Neural cell (in vitro differentiated cells): ENCODE measurements at regions not wholly inside any gene's neighbourhood (a gene's known extent, or its start where the extent isn't known, plus 50 kb on each side); places are given as distances from the start of the nearest gene placed in this dataset.
A peak's percentile ranks its signal among the peaks of the same experiment; 100 is the strongest.

ENCODE experiments used
- H2AFZ ChIP-seq: fragments of 200-600, 300-800 bp; sonication (generic), shearing (Covaris generic); 2 replicates; pipeline ENCODE4 v1.6.0; 2014; ENCODE audit warnings: low read depth, mild to moderate bottlenecking, antibody characterized with exemption, low read length, moderate library complexity
- H3F3A ChIP-seq: fragments of 200-600 bp; shearing (Covaris generic); 2 replicates; pipeline ENCODE4 v1.6.1; 2016; ENCODE audit warnings: mild to moderate bottlenecking, moderate library complexity, mixed read lengths, antibody characterized with exemption, low read length; ENCODE audit not compliant: insufficient read depth, poor library complexity, severe bottlenecking
- H3K27ac ChIP-seq: fragments of 200-600, 300-800 bp; sonication (generic), shearing (Covaris generic); 2 replicates; pipeline ENCODE4 v1.5.1; 2014; ENCODE audit warnings: mild to moderate bottlenecking, low read length, moderate library complexity
- H3K27me3 ChIP-seq: fragments of 300-800, 200-600 bp; sonication (generic), shearing (Covaris generic); 2 replicates; pipeline ENCODE4 v1.6.0; 2014; ENCODE audit warnings: mild to moderate bottlenecking, low read depth, low read length, moderate library complexity; ENCODE audit not compliant: insufficient read depth
- H3K36me3 ChIP-seq: fragments of 300-800, 200-600 bp; sonication (generic), shearing (Covaris generic); 2 replicates; pipeline ENCODE4 v1.5.1; 2014; ENCODE audit warnings: mild to moderate bottlenecking, antibody characterized with exemption, low read length, moderate library complexity; ENCODE audit not compliant: insufficient read depth
- H3K4me2 ChIP-seq: fragments of 300-800, 200-600 bp; sonication (generic), shearing (Covaris generic); 2 replicates; pipeline ENCODE4 v1.6.0; 2014; ENCODE audit warnings: mild to moderate bottlenecking, low read length
- H3K4me3 ChIP-seq: fragments of 300-800, 200-600 bp; sonication (generic), shearing (Covaris generic); 2 replicates; pipeline ENCODE4 v1.5.1; 2014; ENCODE audit warnings: mild to moderate bottlenecking, low read length, moderate library complexity
- H3K79me2 ChIP-seq: fragments of 200-600 bp; shearing (Covaris generic); replicated peaks from 2 replicates; pipeline ENCODE4 v1.6.0; 2014; ENCODE audit warnings: mild to moderate bottlenecking, low read length, moderate library complexity; ENCODE audit not compliant: insufficient read depth
- H3K9ac ChIP-seq: fragments of 300-800, 200-600 bp; sonication (generic), shearing (Covaris generic); 2 replicates; pipeline ENCODE4 v1.6.1; 2016; ENCODE audit warnings: mild to moderate bottlenecking, low read length, mixed read lengths
- H3K9me2 ChIP-seq: fragments of 200-600 bp; shearing (Covaris generic); 2 replicates; pipeline ENCODE4 v1.6.1; 2016; ENCODE audit warnings: mild to moderate bottlenecking, low read length, mixed read lengths; ENCODE audit not compliant: insufficient read depth
- H3K9me3 ChIP-seq: fragments of 200-600, 300-800 bp; sonication (generic), shearing (Covaris generic); 2 replicates; pipeline ENCODE4 v1.6.1; 2016; ENCODE audit warnings: mild to moderate bottlenecking, mixed run types, low read length, moderate library complexity, mixed read lengths
- H4K20me1 ChIP-seq: fragments of 200-600 bp; shearing (Covaris generic); 2 replicates; pipeline ENCODE4 v1.6.1; 2016; ENCODE audit warnings: mild to moderate bottlenecking, mixed run types; ENCODE audit not compliant: insufficient read depth
- EP300 ChIP-seq: fragments of 450-650 bp; conservative IDR thresholded peaks from 2 replicates; pipeline ENCODE4 v1.6.1; 2014; ENCODE audit warnings: antibody characterized with exemption, mild to moderate bottlenecking, moderate library complexity; ENCODE audit not compliant: poor library complexity, severe bottlenecking
- EZH2 ChIP-seq: fragments of 200-600, 300-800 bp; shearing (Covaris generic), sonication (generic); IDR thresholded peaks from 2 replicates; pipeline ENCODE4 v1.6.1; 2014; ENCODE audit warnings: antibody characterized with exemption, low read length, borderline replicate concordance, mild to moderate bottlenecking; ENCODE audit not compliant: insufficient read depth, poor library complexity, severe bottlenecking
- MXI1 ChIP-seq: fragments of 450-650 bp; conservative IDR thresholded peaks from 2 replicates; pipeline ENCODE4 v1.6.1; 2014; ENCODE audit warnings: antibody characterized with exemption, mild to moderate bottlenecking; ENCODE audit not compliant: poor library complexity, severe bottlenecking
- POLR2AphosphoS5 ChIP-seq: IDR thresholded peaks from 2 replicates; pipeline ENCODE4 v1.6.1; 2012
- RAD21 ChIP-seq: fragments of 450-650 bp; conservative IDR thresholded peaks from 2 replicates; pipeline ENCODE4 v1.6.1; 2014; ENCODE audit warnings: antibody characterized with exemption, mild to moderate bottlenecking, moderate library complexity
- SMC3 ChIP-seq: fragments of 450-650 bp; conservative IDR thresholded peaks from 2 replicates; pipeline ENCODE4 v1.6.1; 2014; ENCODE audit warnings: antibody characterized with exemption, mild to moderate bottlenecking, moderate library complexity; ENCODE audit not compliant: poor library complexity
- TAF1 ChIP-seq: IDR thresholded peaks from 2 replicates; pipeline ENCODE4 v1.6.1; 2012; ENCODE audit warnings: low read depth
- TF ChIP-seq, protein P1 (sequence below): IDR thresholded peaks from 2 replicates; pipeline ENCODE4 v1.6.1; 2012; ENCODE audit warnings: borderline replicate concordance
- TF ChIP-seq, protein P2 (sequence below): fragments of 450-650 bp; IDR thresholded peaks from 2 replicates; pipeline ENCODE4 v1.5.1; 2014; ENCODE audit warnings: antibody characterized with exemption, mild to moderate bottlenecking, moderate library complexity; ENCODE audit not compliant: poor library complexity, severe bottlenecking

DNA sequence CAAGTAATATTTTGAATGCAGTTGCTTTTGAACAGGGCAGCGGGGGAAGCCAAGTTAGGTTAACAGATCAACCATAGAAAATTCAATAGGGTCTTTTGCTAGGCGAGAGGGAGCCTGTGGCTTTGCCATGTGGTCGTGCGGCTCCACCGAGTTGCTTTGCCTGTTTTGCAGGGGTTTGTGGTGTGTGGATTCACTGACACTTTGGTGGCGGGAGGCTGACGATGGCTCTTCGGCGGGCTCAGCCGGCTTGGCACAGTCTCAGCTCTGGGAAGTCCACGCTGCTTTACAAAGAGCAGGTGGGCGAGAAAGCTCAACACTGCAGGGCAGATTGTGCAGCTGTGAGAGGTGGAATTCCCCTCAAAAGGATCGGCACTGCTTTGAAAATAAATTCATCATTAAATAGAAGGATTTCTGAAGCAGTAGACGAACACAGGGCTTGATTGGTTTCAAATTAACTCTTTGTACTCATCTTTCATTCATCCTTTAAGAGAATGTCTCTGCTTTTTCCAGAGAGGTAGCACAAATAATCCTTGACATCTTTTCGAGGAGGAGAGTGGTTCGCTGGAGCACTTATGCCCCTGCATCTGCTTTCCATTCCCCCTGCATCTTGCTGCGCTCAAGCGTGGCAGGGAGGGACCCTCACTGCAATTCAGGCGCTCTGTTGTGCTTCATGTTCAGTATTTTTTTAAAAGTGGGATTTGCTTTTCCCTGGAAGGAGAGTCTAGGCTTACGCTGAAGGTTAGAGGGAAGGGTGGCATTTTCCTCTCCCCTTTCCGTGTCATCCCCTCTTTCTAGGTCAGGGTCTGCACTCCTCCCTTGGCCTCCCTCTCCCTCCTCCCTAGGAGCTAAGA is 201.8 kb upstream of the LEF1 start:
- H3K9ac ChIP-seq: no peak overlapping the region
- H4K20me1 ChIP-seq: no peaks in the 10 kb centered on the region
- H3K9me3 ChIP-seq: no peaks in the 10 kb centered on the region
- H3K4me3 ChIP-seq: no peak overlapping the region
- H3K9me2 ChIP-seq: no peaks in the 10 kb centered on the region
- no peaks in the 10 kb centered on the region for H3F3A ChIP-seq
- H3K36me3 ChIP-seq: no peaks in the 10 kb centered on the region
- H3K79me2 ChIP-seq: no peaks in the 10 kb centered on the region
- H3K27me3 ChIP-seq: no peaks in the 10 kb centered on the region
- H2AFZ ChIP-seq: no peak overlapping the region
- H3K4me2 ChIP-seq: no peak overlapping the region
- H3K27ac ChIP-seq: no peak overlapping the region
- TF ChIP-seq, protein P1, sequence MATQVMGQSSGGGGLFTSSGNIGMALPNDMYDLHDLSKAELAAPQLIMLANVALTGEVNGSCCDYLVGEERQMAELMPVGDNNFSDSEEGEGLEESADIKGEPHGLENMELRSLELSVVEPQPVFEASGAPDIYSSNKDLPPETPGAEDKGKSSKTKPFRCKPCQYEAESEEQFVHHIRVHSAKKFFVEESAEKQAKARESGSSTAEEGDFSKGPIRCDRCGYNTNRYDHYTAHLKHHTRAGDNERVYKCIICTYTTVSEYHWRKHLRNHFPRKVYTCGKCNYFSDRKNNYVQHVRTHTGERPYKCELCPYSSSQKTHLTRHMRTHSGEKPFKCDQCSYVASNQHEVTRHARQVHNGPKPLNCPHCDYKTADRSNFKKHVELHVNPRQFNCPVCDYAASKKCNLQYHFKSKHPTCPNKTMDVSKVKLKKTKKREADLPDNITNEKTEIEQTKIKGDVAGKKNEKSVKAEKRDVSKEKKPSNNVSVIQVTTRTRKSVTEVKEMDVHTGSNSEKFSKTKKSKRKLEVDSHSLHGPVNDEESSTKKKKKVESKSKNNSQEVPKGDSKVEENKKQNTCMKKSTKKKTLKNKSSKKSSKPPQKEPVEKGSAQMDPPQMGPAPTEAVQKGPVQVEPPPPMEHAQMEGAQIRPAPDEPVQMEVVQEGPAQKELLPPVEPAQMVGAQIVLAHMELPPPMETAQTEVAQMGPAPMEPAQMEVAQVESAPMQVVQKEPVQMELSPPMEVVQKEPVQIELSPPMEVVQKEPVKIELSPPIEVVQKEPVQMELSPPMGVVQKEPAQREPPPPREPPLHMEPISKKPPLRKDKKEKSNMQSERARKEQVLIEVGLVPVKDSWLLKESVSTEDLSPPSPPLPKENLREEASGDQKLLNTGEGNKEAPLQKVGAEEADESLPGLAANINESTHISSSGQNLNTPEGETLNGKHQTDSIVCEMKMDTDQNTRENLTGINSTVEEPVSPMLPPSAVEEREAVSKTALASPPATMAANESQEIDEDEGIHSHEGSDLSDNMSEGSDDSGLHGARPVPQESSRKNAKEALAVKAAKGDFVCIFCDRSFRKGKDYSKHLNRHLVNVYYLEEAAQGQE: peak; percentile 34
- TF ChIP-seq EZH2: no peak
- TF ChIP-seq, protein P2, sequence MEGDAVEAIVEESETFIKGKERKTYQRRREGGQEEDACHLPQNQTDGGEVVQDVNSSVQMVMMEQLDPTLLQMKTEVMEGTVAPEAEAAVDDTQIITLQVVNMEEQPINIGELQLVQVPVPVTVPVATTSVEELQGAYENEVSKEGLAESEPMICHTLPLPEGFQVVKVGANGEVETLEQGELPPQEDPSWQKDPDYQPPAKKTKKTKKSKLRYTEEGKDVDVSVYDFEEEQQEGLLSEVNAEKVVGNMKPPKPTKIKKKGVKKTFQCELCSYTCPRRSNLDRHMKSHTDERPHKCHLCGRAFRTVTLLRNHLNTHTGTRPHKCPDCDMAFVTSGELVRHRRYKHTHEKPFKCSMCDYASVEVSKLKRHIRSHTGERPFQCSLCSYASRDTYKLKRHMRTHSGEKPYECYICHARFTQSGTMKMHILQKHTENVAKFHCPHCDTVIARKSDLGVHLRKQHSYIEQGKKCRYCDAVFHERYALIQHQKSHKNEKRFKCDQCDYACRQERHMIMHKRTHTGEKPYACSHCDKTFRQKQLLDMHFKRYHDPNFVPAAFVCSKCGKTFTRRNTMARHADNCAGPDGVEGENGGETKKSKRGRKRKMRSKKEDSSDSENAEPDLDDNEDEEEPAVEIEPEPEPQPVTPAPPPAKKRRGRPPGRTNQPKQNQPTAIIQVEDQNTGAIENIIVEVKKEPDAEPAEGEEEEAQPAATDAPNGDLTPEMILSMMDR: no peak

DNA sequence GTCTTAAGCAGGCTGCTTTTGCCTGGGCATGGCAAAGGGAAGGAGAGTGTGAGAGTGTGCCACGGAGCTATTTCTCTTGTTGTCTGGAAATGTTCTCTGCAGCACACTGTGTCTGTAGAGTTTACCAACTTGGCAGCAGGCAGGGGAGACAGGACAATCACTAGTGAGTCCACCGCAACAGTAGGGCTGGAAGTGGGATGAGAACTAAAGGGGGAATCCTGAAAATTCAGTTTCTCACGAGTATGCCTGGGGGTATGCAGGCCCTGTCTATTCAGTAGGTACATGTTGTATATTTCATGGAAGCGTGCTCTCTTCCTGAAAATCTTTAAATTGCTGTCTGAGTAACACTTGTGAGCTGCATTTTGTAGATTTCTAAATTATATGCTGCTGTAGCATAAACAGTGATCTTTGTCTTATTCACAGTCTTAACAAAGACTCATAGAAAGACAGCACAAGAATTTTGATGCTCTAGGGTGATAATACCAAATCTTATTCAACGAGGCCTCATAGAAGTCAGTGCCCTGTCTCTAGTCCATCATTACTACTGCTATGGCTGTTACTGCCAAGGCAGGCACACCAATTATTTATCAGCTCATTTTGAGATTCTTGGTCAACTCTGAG is 200.4 kb upstream of the LEF1 start:
- no peak overlapping the region for H3K27ac ChIP-seq
- H3K36me3 ChIP-seq: no peaks in the 10 kb centered on the region
- no peaks in the 10 kb centered on the region for H3K9me3 ChIP-seq
- H3K4me2 ChIP-seq: no peak overlapping the region
- H3K9me2 ChIP-seq: no peaks in the 10 kb centered on the region
- no peaks in the 10 kb centered on the region for H4K20me1 ChIP-seq
- no peak overlapping the region for H3K4me3 ChIP-seq
- H3K9ac ChIP-seq: no peak overlapping the region
- TF ChIP-seq EZH2: no peak
- no peak for TF ChIP-seq SMC3
- TF ChIP-seq, protein P1: no peak
- no peak for TF ChIP-seq EP300
- TF ChIP-seq, protein P2: no peak
- no peak for TF ChIP-seq RAD21
- no peak for TF ChIP-seq POLR2AphosphoS5
- no peak for TF ChIP-seq TAF1
- no peak for TF ChIP-seq MXI1
- no peaks in the 10 kb centered on the region for H3K79me2 ChIP-seq
- H3F3A ChIP-seq: no peaks in the 10 kb centered on the region
- H3K27me3 ChIP-seq: no peaks in the 10 kb centered on the region
- no peak overlapping the region for H2AFZ ChIP-seq
